ENCODE measurements at regions not wholly inside any gene's neighbourhood (a gene's known extent, or its start where the extent isn't known, plus 50 kb on each side); places are given as distances from the start of the nearest gene placed in this dataset.
"Not testable (repeated sequence)": the region's sequence is repeated elsewhere in the genome, so short reads cannot be mapped to it uniquely, and the experiment has no call there.

DNA sequence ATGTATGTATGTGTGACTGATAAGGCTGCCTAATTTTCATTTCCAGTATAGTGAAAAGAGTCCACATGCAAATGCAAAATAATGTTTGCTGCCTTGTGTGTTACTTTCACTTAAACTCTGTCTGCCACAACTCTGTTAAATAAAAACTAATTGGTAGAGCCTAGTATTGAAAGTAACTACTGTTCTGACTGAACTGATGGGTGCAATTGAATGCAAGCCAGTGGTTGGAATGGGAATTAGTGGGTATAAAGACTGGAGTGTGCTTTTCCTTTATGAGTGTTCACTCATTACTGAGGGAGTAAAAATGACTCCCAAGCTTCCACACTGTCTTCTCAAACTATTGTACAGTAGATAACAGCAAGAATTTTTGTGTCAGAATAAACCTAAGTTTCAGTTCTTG is 571.0 kb downstream of the TMTC2 start:
- DNase-seq: no peak

DNA sequence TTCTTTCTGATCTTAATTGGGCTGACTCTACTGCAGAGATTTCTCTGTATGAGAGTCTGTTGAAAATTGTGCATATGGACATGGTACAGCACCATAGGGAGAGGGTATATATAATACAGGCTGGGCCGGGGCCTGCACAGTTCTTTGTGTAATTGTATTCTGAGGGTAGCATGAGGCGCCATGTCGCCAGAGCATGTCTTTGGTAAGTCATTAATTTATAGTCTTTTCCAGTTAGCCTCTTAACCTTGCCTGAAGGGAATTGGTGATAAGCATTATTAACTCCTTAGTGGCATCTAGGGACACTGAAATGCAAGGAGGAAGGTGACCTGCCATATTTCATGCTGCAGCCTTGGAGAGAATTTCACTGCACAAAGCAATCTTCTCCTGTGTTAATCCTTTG is 569.9 kb downstream of the TMTC2 start:
- Mint-ChIP-seq H3K27ac (no peak overlapping the region), H3K36me3 (ENCODE audit: low read depth) (no peaks in the 10 kb centered on the region), H3K4me3 (no peak overlapping the region), H3K27me3 (no peaks in the 10 kb centered on the region), H3K4me1 (no peaks in the 10 kb centered on the region), H3K9me3 (peaks cover 4% of the 10 kb centered on the region)
- no peak for DNase-seq
- CTCF ChIA-PET: no interaction called here
- POLR2A ChIA-PET: no interaction called here

More for the DNA sequence above, 571.0 kb downstream of the TMTC2 start:
- Mint-ChIP-seq H3K9me3 (peaks cover 4% of the 10 kb centered on the region), H3K27ac (no peak overlapping the region), H3K36me3 (ENCODE audit: low read depth) (no peaks in the 10 kb centered on the region), H3K4me3 (no peak overlapping the region), H3K27me3 (no peaks in the 10 kb centered on the region), H3K4me1 (no peaks in the 10 kb centered on the region)
- POLR2A ChIA-PET: no interaction called here
- CTCF ChIA-PET: no interaction called here

DNA sequence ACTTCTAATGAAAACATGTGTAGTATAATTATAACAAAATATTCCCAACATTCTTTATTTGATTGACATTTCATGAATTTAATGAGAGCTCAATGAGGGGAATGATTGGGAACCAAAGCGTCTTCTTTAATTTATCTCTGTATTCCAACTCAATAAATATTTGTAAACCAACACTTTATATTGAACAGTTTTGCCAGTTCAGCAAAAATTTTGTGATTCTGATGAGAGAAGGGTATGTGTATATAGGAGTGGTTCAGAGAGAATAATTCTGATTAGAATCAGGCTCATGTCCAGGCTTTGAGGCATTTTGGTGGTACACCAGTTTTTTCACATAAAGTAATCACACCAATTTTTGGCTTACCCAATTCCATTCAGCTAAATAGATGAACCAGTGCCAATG is 564.2 kb downstream of the TMTC2 start:
- Mint-ChIP-seq H3K27ac (no peak overlapping the region), H3K36me3 (ENCODE audit: low read depth) (no peaks in the 10 kb centered on the region), H3K4me1 (no peaks in the 10 kb centered on the region), H3K4me3 (no peak overlapping the region), H3K9me3 (peaks cover 1% of the 10 kb centered on the region), H3K27me3 (no peaks in the 10 kb centered on the region)
- ChIA-PET CTCF (no interaction called here), POLR2A (no interaction called here)
- no peak for DNase-seq

DNA sequence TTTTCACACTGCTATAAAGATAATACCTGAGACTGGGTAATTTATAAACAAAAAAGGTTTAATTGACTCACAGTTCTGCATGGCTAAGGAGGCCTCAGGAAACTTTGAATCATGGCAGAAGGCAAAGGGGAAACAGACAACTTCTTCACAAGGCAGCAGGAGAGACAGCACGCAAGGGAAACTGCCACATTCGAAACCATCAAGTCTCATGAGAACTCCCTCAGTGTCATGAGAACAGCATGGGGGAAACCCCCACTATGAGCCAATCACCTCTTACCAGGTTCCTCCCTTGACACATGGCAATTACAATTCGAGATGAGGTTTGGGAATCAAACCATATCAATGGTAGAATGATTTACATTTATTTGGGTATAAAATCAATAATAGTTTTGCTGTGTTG is 558.5 kb downstream of the TMTC2 start:
- POLR2A ChIA-PET: no interaction called here
- H3K9me3 Mint-ChIP-seq: no peaks in the 10 kb centered on the region
- H3K4me3 Mint-ChIP-seq: no peak overlapping the region
- CTCF ChIA-PET: no interaction called here
- H3K4me1 Mint-ChIP-seq: no peaks in the 10 kb centered on the region
- no peak overlapping the region for H3K27ac Mint-ChIP-seq
- no peaks in the 10 kb centered on the region for H3K36me3 Mint-ChIP-seq (ENCODE audit: low read depth)
- H3K27me3 Mint-ChIP-seq: no peaks in the 10 kb centered on the region
- DNase-seq: no peak

DNA sequence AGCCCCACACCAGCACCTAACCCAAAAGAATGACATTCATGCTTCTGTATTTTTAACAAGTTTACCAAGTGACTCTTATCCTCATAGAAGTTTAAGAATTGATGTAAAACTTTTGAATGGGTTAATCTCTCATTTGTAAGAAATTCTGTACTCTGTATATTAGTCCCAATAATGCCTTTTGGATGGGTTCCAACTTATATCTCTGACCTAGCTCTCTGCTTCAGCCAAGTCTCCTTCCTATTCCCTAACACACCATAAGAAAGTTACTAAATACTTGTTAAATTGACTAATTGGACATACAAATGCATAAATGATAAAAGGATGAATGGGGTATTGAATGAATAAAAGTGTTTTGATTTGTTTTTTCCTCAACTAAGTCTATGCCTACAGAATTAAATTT is 557.3 kb downstream of the TMTC2 start:
- DNase-seq: no peak
- ChIA-PET CTCF (no interaction called here), POLR2A (no interaction called here)
- no peak overlapping the region for H3K27ac Mint-ChIP-seq
- no peaks in the 10 kb centered on the region for H3K36me3 Mint-ChIP-seq (ENCODE audit: low read depth)
- no peaks in the 10 kb centered on the region for H3K27me3 Mint-ChIP-seq
- H3K4me3 Mint-ChIP-seq: no peak overlapping the region
- no peaks in the 10 kb centered on the region for H3K9me3 Mint-ChIP-seq
- no peaks in the 10 kb centered on the region for H3K4me1 Mint-ChIP-seq

DNA sequence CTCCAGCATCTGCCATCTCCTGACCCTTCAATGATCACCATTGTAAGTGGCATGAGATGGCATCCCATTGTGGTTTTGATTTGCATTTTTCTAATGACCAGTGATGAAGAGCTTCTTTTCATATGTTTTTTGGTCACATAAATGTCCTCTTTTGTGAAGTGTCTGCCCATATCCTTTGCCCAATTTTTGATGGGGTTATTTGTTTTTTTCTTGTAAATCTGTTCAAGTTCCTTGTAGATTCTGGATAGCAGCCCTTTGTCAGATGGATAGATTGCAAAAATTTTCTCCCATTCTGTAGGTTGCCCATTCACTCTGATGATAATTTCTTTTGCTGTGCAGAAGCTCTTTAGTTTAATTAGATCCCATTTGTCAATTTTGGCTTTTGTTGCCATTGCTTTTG is 547.3 kb downstream of the TMTC2 start:
- H3K27me3 Mint-ChIP-seq; CTCF ChIA-PET; H3K9me3 Mint-ChIP-seq; H3K4me1 Mint-ChIP-seq; H3K4me3 Mint-ChIP-seq; H3K27ac Mint-ChIP-seq; POLR2A ChIA-PET; H3K36me3 Mint-ChIP-seq (ENCODE audit: low read depth); DNase-seq: not testable (repeated sequence)

DNA sequence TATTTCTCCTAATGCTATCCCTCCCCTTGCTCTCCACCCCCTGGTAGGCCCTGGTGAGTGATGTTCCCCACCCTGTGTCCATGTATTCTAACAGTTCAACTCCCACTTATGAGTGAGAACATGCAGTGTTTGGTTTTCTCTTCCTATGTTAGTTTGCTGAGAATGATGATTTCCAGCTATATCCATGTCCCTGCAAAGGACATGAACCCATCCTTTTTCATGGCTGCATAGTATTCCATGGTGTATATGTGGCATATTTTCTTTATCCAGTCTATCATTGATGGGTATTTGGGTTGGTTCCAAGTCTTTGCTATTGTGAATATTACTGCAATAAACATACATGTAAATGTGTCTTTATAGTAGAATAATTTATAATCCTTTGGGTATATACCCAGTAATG is 540.3 kb downstream of the TMTC2 start:
- H3K27ac Mint-ChIP-seq; H3K36me3 Mint-ChIP-seq (ENCODE audit: low read depth); POLR2A ChIA-PET; DNase-seq; H3K4me3 Mint-ChIP-seq; CTCF ChIA-PET; H3K4me1 Mint-ChIP-seq; H3K9me3 Mint-ChIP-seq; H3K27me3 Mint-ChIP-seq: not testable (repeated sequence)

DNA sequence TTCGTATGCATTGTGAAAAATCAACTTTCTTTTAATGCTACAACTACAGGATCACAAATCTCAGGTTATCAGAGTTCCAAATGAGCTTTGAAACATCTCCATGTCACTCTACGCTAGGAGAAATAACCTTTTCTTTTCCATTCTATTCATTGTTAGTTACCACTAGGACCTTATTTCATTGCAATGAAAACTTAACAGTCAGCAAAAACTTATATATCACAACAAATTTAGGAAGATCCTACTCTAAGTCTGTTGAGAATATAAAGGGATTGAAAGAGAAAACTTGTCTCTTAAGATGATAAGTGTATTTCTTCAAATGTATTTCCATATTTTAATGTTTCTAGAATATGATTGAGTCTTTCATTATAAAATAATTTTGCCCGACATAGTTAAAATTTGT is 539.1 kb downstream of the TMTC2 start:
- no peak overlapping the region for H3K4me3 Mint-ChIP-seq
- ChIA-PET POLR2A (no interaction called here), CTCF (no interaction called here)
- no peak for DNase-seq
- H3K36me3 Mint-ChIP-seq (ENCODE audit: low read depth): no peaks in the 10 kb centered on the region
- no peak overlapping the region for H3K27ac Mint-ChIP-seq
- no peaks in the 10 kb centered on the region for H3K9me3 Mint-ChIP-seq
- no peaks in the 10 kb centered on the region for H3K27me3 Mint-ChIP-seq
- H3K4me1 Mint-ChIP-seq: no peaks in the 10 kb centered on the region

DNA sequence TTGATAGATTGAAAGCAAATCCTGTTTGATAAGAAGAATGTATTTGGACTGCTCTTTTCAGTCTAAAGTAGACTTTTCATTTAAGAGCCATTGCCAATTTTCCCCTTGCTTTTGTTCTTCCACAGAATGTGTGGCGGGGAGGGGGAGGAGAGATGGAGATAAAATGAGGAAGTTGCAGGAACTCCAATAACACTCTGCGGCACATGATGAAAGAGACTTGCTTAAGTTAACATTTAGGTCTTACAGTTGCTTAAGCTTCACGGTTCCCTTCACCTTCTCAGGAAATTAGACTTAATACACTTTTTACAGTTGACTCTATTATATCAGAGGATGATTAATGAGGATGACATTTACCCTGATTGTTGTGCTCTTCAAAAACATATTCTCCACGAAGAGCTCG is 537.3 kb downstream of the TMTC2 start:
- H3K4me1 Mint-ChIP-seq: no peaks in the 10 kb centered on the region
- H3K27me3 Mint-ChIP-seq: no peaks in the 10 kb centered on the region
- CTCF ChIA-PET: no interaction called here
- H3K4me3 Mint-ChIP-seq: no peak overlapping the region
- H3K36me3 Mint-ChIP-seq (ENCODE audit: low read depth): no peaks in the 10 kb centered on the region
- no peak for DNase-seq
- POLR2A ChIA-PET: no interaction called here
- no peaks in the 10 kb centered on the region for H3K9me3 Mint-ChIP-seq
- H3K27ac Mint-ChIP-seq: no peak overlapping the region

DNA sequence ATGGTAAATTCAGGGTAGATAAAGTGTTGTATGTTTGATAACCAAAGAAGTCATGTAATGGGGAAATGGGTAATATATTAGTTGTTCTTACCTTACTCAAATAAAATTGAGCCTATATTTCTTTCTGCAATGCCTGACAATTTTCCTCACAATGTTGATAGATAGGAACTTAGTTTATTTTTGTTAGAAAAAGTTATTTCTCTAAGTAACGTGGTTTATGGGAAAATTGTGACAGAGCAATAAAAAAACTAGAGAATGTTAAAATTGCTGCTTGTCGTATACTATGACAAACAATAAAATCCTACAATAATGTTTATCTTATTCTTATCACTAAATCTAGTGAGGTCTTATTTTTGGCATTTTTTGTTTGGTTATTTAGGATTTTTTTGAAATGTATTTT is 534.1 kb downstream of the TMTC2 start:
- POLR2A ChIA-PET: no interaction called here
- CTCF ChIA-PET: no interaction called here
- Mint-ChIP-seq H3K4me3 (no peak overlapping the region), H3K27me3 (no peaks in the 10 kb centered on the region), H3K9me3 (no peaks in the 10 kb centered on the region), H3K4me1 (no peaks in the 10 kb centered on the region), H3K36me3 (ENCODE audit: low read depth) (no peaks in the 10 kb centered on the region), H3K27ac (no peak overlapping the region)
- DNase-seq: no peak

DNA sequence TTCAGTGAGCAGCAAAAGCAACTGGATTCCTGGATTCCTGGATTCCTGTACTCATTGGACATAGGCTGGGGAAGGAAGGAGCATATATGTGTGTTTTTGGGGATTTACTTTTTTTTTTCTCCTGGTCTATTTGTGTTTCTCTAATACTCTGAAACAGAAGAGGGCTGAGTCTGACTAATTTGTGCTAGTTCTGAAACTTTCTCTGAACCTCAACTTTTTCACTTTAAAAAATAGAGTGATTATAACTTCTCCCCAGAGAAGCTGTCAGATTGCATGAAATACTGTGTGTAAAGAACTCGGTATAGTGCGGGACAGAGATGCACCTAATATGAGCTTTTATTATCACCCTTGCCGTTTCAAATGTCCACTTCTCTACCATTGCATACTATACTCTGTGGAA is 529.5 kb downstream of the TMTC2 start:
- ChIA-PET CTCF (no interaction called here), POLR2A (no interaction called here)
- Mint-ChIP-seq H3K4me3 (no peak overlapping the region), H3K36me3 (ENCODE audit: low read depth) (no peaks in the 10 kb centered on the region), H3K4me1 (no peaks in the 10 kb centered on the region), H3K27ac (no peak overlapping the region), H3K9me3 (no peaks in the 10 kb centered on the region), H3K27me3 (no peaks in the 10 kb centered on the region)
- no peak for DNase-seq

DNA sequence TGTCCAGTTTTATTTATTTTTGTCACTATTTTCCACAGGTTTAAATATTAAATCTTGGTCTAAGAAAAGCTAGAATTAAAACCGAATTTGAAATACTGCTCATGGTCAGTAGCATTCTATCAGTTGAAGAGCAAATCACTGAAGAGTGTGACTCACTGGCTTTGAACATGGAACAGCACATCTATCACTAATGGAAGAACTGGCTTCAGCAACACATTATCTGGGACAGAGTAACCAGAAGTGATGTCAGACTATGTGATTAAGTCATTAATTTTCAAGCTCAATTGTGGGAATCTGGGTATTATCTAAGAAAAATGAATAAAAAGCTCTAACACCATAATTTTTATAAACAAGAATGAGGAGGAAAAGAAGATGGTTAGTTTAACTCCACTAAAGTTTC is 527.5 kb downstream of the TMTC2 start:
- Mint-ChIP-seq H3K36me3 (ENCODE audit: low read depth) (no peaks in the 10 kb centered on the region), H3K27me3 (no peaks in the 10 kb centered on the region), H3K27ac (no peak overlapping the region), H3K9me3 (no peaks in the 10 kb centered on the region), H3K4me3 (no peak overlapping the region), H3K4me1 (no peaks in the 10 kb centered on the region)
- ChIA-PET CTCF (no interaction called here), POLR2A (no interaction called here)
- no peak for DNase-seq

DNA sequence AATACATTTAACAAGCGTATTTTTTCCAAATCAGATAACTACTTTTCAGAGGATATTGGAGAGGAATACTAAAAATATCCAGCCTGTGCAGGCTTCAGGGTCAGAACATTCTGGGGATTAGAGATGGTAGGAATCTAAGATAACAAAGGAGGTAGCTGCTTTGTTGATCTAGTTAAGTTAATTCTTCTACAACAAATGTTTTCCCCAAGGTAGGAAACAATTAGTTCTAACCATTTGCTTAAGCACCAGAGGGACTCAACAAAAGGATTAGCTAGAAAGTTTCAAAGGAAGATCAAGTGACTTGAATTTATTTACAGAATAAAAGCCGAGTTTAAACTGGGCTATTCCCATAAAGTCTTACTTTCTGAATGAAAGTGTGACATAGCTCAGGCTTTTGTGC is 524.2 kb downstream of the TMTC2 start:
- Mint-ChIP-seq H3K27ac (no peak overlapping the region), H3K9me3 (no peaks in the 10 kb centered on the region), H3K4me3 (no peak overlapping the region), H3K27me3 (no peaks in the 10 kb centered on the region), H3K36me3 (ENCODE audit: low read depth) (no peaks in the 10 kb centered on the region), H3K4me1 (no peaks in the 10 kb centered on the region)
- ChIA-PET CTCF (no interaction called here), POLR2A (no interaction called here)
- DNase-seq: no peak

DNA sequence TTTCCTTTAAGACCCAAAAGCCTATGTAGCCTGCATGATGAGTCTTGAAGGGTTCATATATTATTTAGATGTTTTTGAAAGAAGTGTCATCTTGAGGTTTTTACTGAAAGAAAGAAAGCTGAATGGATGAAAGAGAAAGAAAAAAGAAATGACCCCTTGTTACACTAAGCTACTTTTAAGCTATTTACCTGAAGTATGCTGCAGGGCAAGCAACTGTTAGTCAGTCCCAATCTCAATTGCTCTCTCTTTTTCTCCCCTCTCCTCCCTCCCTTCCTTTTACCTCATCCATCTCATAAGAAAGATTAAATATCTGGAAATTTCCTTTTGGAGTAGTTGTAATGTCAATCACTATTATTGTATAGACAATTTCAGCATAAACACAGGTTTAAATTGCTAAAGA is 512.4 kb downstream of the TMTC2 start:
- Mint-ChIP-seq H3K4me1 (no peaks in the 10 kb centered on the region), H3K4me3 (no peak overlapping the region), H3K36me3 (ENCODE audit: low read depth) (no peaks in the 10 kb centered on the region), H3K9me3 (no peaks in the 10 kb centered on the region), H3K27ac (no peak overlapping the region), H3K27me3 (no peaks in the 10 kb centered on the region)
- POLR2A ChIA-PET: no interaction called here
- DNase-seq: no peak
- CTCF ChIA-PET: no interaction called here

DNA sequence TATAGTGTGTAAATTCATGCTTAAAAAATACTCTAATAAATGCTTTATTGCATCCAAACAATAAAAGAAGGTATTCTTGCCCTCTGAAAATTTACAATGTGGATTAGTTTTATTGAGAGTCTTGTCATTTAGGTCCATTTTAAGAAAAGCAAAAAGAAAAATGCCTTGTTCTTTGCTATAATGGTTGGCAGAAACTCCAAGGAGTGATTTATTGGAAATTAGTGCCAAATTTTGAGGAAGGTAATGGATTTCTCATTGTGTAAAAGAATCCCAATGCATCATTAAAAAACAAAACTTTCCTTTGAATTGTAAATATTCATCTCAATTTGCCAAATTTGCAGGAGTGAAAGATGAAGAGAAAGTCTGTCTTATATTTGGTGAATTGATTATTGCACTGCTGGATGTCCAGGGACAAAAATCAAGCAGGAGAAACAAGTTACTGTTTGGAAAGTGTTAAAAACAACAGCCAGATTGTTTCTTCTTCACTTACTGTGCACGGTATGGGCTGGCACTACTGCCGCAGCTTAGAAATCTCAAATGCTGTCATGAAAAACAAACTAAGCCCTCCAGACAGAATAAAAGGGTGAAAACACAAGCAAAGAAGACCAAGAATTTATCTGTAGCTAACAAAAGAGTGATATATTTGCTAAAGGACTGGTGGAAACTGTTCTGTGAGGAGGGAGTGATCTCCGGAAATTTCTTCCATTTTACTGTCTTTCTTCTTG is 511.7 kb downstream of the TMTC2 start:
- ChIA-PET POLR2A (no interaction called here), CTCF (no interaction called here)
- Mint-ChIP-seq H3K4me1 (no peaks in the 10 kb centered on the region), H3K36me3 (ENCODE audit: low read depth) (no peaks in the 10 kb centered on the region), H3K4me3 (no peak overlapping the region), H3K27ac (no peak overlapping the region), H3K9me3 (no peaks in the 10 kb centered on the region), H3K27me3 (no peaks in the 10 kb centered on the region)
- DNase-seq: no peak

Measured in activated CD4-positive, alpha-beta memory T cell treated with anti-CD3 and anti-CD28 coated beads, Interleukin-2, amount 10 ng/mL, durations not matched to agents 7 days and 5 days (primary cell).